ENCODE measurements at regions not wholly inside any gene's neighbourhood (a gene's known extent, or its start where the extent isn't known, plus 50 kb on each side); places are given as distances from the start of the nearest gene placed in this dataset.
"Not testable (repeated sequence)": the region's sequence is repeated elsewhere in the genome, so short reads cannot be mapped to it uniquely, and the experiment has no call there.

DNA sequence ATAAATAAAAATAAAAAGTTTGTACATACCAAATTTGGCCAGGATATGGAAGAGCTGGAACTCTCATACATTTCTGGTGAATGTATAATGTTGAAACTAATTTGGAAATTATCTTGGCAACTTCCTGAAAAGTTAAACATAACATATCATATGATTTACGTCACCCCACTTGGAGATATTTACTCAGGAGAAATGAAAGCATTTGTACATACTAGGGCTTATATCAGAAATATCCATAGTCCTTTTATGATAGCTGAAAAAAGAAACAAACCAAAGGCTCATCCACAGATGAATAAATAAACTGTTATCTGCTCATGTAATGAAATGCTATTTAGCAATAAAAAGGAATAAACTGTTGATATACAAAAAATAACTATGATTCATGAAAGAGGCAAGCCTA, 318.2 kb upstream of the NRXN1 start:
- DNase-seq, result no peak

DNA sequence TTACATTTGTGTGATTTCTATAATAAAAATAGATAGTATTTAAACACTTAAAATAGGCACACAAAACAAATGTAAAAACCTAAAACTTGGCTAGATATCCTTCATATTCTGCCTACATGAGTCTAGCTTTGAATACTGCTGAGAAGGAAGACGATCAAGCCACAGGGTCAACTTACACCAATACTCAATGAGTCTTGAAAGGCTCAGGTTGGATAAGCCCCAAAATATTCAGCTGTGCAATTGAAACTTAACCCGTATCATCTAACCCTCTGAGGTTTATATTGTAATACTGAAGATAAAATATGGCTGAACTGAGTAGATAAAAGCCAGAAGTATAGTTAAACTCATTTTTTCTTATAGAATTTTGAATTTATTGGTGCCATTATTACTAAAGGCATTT, 313.0 kb upstream of the NRXN1 start:
- no peak for DNase-seq

DNA sequence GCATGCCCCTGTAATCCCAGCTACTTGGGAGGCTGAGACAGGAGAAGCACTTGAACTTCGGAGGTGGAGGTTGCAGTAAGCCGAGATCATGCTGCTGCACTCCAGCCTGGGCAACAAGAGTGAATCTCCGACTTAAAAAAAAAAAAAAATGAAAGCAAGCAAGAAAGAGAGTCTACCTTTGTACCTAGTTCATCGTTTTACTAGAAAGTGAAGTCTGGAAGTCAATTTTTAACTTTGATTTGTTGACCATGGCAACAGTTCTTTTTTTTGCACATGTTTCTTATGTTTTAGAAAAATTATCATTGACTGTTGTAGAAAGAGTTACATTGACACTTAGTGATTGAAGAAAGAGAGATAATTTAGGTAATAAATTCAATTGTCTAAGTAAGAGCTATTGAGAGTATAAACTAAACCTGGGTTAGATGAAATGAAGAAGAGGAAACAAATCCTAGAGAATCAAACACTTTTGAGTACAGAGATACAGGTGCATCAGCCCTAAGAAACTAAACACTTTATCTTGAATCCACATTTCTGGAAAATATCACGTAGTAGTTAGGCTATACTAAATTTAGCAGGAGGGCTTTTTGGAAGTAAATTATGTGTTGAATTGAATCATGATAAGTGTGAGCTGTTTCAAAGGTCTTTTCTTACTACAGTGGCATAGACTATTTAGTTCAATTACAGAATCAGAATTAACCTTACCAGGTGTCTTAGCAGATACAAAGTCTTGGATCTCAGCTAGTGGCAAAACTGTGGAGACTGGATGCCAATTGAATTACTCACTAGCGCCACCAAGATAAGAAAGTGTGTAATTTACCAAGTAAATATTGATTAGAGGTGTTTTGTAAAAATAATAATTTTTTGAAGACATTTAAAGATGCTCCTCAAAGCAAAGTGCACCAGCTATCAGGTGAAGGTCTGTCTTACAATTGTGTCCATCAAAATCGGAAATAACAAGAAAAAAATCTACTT, 303.4 kb upstream of the NRXN1 start:
- no peak for DNase-seq

DNA sequence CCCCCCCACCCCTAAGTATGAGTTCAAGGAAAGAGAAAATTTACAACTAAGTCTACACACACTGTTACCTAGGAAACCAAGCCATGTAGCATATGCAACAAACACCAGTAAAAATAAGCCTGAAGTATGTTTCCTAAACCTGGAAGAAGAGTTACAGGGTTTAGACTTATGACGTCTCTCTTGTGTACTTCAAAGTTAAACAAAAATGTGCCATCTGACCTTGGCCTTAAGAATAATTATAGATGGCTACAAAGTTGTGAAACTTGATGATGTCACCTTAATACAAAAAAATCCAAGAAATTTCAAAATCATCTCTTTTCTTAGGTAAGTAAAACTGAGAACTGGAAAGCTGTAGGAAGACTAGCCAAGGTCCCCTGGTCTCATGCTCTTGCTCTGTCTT, 297.6 kb upstream of the NRXN1 start:
- DNase-seq, result no peak

DNA sequence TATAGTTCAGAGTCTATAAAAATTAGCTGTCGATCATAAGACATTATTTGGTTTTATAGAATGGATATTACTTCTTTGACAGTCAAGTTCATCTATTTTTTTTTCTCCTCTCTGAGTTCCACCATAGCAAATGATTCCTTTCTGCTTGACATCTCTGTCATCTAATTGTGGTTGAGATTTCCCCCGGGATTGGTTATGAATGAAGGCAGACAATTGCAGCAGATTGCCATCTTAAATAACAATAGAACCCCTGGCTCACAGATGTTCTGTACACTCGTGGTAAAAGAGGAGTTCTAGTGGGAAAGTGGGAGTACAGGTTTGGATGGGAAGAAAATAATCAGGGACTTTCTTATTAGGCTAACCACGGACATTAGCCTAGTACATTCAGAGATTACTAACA, 292.1 kb upstream of the NRXN1 start:
- no peak for DNase-seq

DNA sequence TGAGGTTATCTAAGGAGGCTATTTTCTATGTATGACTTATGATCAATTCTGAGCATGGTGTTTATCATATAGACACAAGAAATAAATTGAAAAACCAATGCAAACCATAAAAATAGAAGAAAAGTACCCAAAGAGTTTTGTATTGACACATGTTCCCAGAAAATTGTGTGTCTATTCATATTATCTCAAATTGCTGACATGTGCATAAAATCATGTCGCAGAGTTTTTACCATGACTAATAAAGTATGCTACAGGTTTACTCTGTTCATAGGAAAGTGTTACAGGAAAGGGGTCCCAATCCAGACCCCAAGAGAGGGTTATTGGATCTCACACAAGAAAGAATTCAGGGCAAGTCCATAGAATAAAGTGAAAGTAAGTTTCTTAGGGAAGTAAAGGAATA, 290.7 kb upstream of the NRXN1 start:
- DNase-seq, result no peak

DNA sequence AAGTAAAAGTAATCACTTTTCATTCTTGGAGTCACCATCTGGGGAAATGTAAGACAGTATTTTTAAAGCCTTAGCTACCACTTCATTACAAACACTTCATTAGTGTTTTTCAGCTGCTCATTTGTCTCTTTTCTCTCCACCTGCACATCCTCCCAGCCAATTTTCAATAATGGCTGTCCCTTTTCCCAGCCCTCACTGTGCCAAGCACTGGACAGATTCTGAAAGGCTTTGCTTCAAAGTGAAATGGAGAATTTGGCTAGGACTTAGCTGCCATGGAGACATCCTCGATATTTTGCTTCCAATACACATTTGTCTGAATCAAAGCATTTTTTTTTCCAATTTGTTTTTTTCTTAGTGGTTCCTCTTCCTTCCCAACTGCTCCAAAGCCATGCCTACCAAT, 272.4 kb upstream of the NRXN1 start:
- DNase-seq, result no peak

DNA sequence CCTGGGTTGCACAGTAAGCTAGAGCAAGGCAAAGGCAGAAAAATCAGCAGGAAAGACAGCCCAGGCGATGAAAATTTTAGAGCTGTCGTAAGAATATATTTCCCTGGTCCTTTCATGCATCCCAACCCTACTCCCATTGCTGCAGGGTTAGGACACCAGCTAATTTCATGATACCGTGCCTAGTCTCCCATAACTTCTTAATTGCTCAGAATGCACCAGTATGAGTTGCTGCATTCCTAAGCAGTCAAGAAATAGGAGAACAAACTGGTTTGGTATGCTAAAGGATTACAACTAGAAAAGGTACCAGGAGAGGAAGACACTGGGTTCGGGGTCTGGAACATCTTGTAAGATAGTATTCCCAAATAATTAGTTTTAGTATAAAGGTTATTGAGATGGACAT, 269.4 kb upstream of the NRXN1 start:
- no peak for DNase-seq

DNA sequence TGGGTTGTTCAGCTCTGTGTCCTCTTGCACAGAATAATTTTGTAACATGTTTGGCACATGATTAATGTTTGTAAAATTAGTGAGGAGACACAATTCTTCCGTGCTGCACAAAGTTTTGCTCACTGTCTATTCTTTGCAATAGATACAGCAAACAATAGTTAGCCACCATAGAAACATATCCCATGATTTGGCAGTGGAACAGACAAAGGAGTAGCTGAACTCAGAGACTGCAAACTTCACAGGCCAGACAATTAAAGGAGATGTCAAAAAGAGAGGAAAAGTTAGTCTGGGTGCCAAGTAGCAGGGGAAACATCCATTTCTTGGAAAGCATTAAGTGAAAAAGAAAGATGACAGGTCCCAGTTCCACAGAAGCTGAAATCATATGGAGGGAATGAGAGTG, 267.4 kb upstream of the NRXN1 start:
- no peak for DNase-seq

DNA sequence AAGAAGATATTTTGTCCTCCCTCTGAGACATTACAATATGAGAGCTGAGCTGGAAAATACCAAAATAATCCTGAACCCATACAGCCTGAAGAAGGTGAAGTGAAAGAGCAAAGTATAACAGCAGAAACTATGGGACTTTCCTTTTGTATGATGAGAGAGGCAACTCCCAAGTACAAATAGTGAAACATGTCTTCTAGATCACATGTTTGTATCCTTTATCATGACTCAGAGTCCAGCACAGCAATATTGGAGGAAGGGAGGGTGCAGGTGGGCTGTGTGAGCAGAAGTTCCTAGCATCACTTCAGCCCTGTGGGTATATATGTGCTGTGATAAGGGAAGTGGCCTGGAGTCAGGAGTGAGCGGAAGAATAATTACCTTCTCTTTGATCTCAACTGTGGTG, 265.6 kb upstream of the NRXN1 start:
- no peak for DNase-seq

DNA sequence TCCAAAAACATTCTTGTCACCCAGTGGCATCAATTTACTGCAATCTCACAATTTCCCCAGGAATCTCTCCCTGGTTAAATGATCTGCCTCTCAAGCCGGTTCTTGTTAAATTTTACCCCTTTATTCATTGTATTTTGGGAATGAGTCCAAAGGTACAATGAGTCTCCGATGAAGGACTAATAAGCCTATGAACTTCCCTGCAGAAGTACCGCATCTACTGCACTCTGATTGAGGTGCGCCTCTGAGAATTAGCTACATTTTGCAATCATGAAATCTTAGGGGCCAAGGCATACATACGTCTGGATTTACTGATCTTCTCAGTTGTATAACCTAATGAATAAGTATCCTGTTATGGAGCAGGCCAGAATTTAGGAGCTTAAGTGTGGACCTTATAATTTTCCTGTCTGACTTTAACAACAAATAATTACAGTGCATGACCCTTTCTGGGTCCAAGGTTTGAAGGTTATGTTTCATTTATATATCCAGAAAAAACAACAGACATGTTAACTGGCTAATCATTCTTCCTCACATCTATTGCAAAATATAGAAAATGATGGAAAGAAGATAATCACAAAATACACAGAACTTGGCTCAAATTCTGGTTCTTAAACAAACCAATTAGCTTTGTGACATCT, 261.8 kb upstream of the NRXN1 start:
- DNase-seq, result no peak

DNA sequence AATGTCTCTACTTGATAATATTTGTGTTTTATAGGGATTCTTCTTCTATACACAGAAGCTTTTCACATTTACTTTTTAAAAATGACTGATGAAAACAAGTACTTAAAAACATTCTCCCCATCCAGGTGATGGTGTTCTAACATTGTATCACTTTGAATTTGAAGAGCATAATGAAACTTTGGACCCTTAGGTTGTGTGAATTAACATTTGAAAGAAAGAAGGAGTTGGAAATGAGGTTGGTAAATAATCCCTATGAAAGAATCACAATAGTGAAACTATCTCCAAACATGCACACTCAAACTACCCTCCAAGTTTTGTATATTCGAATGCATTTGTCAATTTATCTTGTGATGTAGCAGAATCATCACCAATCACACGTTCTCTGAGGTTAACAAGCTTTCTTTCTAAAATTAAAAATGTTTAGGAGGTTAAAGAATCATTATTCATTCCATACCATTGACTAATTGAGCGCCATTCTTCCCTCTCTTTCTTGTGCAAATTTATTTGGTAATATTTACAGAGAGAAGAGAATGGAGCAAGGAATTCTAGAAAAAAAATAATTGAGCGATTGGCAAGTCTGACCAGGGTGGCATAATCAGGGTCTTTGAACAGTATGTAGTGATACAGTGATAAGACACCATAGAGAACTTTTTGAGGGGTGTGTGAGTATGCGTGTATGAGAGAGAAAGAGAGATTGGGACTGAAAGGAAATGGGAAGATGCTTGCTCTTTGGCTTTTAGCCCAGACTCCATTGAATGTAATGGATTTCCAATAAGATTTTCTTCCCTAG, 260.0 kb upstream of the NRXN1 start:
- DNase-seq, result no peak

DNA sequence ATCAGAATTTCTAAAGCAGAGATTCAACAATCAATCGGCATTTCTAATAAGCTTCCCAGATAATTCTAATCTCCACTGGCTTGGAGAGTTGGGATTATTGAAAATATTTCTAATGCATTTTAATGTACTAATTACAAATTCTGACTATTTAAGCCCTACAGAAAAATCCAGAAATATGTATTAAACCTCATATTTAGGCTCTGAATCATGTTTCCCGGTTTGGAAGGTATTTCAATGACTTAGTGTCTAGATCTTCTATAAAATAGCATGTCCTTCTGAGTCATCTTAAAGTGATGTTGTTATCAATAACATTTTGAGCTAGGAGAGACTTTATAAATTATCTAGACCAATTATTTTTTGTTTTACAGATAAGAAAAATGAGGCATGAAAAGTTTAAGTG, 258.8 kb upstream of the NRXN1 start:
- DNase-seq, result no peak

DNA sequence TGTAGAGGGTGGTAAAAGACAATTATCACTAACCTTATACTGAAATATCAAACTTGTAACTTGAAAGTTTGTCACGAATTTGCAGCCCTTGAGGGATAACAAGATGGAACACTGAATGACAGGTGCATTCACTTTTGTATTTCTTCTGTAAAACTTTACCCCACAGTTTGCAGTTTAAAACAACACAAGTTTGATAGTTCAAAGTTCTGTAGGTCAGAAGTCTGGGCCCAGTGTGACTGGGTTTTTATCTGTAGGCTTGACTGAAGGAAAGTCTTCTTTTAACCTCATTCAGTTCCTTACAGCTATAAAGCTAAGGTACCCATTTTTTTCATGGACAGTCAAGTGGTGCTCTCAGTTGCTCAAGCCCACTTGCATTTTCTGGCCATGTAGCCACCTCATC, 257.1 kb upstream of the NRXN1 start:
- DNase-seq, result no peak

DNA sequence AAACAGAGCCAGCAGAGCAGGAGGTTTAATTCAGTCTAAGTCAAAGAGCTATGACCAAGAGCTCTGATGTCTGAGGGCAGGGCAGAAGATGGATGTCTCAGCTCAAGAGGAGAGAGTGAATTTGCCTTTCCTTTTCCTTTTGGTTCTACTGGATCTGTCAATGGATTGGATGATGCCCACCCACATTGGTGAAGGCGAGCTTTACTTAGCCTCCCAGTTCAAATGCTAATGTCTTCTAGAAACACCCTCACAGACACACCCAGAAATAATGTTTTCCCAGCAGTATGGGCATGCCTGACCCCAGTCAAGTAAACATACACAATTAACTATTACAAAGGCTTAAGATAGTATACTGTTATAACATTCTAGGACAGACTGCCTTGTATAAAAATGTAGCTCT, 236.3 kb upstream of the NRXN1 start:
- DNase-seq, result no peak

DNA sequence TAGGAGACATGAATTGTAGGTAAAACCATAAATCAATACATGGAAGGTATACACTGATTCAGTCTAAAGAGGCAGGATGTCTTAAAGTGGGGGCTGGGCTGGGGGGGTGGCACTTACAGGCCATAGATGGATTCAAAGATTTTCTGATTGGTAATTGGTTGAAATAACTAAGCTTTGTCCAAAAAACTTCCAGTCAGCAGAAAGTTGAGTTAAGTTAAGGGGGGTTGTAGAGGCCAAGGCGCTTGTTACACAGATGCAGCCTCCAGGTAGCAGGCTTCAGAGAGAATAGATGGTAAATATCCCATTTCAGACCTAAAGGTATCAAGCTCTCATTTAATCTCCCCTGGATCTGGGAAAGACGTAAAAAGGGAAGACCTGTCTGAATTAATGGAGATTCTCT, 233.6 kb upstream of the NRXN1 start:
- DNase-seq, result no peak

DNA sequence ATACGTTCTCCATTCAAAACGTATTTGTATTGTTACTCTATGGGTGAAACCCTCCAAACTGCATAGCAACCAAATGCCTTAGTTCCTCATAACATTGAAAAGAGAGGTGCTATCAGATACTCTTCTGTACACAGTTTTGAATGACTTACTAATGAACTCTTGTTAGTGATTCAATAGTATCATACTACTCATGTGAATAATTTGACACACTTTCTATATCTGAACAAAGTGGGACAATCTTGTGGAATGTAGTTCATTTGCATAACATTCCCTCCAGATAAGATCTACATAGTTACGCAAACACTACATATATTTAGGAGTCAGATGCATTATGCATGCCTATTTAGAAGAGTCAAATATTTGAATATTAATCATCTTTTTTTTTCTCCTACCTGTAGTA, 232.0 kb upstream of the NRXN1 start:
- DNase-seq, result no peak

DNA sequence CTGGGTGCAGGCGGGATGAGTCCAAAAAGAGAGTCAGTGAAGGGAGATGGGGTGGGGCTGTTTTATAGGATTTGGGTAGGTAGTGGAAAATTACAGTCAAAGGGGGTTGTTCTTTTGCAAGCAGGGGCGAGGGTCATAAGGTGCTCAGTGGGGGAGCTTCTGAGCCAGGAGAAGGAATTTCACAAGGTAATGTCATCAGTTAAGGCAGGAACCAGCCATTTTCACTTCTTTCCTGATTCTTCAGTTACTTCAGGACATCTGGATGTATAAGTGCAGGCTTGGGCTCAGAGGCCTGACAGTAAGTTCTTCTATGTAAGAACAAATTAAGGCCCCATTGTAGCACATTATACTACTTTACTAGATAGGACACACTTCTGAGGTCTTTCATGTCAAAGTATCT, 231.2 kb upstream of the NRXN1 start:
- DNase-seq, result not testable (repeated sequence)

DNA sequence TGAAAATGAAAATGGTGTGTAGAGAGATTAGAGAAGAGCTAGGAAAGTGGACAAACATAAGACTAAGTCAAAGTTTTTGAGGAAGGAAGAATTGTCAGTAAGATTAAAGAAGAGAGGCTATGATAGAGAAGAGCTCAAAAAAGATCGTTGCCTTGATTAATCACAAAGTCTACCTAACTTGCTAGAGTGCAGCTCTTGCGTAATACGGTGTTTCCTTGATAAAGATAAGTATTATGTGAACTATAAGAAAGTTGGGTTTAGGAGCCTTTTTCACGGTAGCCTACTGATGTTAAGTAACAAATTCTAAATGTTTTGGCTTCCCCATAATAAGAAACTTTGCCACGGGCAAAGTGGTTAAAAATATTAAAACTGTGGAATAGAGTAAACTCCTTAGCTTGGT, 226.4 kb upstream of the NRXN1 start:
- no peak for DNase-seq

DNA sequence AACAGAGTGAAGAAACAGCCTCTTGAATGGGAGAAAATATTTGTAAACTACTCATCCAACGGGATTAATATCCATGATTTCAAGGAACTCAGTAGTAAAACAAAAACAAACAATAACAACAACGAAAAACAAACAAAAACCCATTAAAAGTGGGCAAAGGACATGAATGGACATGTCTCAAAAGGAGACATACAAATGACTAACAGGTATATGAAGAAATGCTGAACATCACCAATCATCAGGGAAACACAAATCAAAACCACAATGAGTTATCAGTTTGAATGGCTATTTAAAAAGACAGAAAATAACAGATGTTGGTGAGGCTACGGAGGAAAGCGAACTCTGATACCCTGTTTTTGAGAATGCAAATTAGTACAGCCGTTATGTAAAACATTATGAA, 224.8 kb upstream of the NRXN1 start:
- DNase-seq, result no peak

DNA sequence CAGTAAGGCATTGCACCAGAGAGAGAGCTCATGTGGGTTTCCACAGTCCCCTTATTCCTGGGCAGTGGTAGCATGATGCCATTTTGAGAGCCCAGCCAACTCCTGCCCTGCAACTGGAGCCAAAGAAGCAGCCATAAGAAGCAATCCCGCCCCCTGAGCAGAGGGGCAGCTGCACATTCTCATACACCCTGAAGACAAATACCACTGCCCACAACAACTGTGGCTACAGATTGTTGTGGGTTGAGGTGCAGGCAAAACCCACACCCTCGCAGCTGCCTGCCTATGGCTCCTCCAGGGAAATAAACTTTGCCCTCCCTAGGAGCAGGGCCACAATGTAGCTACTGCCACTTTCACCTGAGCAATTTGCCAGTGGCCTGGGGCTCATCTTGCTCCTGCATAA, 219.4 kb upstream of the NRXN1 start:
- no peak for DNase-seq

DNA sequence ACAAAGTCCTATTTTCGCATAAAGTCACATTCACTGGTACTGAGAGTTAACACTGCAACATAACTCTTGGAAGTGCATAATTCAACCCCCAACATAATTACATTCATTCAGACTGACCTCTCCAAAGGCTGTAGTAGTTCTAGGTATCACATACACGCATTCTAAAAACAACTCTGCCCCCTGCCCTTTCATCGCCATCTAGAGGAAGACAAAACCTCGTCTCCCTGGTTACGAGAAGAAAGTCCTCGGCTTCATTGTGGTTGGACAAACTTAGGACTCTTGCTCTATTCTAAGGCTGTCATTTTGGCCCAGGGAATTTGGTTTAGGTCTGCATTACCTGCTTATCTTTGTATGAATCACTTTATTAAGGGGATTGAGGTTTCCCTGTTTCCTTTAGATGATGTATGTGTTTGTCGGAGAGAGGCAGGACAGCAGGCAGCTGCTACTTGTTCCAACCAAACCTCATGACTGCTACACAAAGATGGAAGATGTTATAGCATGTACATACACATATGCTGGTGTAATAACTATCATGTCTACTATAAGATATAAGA, 215.4 kb upstream of the NRXN1 start:
- DNase-seq, result no peak

DNA sequence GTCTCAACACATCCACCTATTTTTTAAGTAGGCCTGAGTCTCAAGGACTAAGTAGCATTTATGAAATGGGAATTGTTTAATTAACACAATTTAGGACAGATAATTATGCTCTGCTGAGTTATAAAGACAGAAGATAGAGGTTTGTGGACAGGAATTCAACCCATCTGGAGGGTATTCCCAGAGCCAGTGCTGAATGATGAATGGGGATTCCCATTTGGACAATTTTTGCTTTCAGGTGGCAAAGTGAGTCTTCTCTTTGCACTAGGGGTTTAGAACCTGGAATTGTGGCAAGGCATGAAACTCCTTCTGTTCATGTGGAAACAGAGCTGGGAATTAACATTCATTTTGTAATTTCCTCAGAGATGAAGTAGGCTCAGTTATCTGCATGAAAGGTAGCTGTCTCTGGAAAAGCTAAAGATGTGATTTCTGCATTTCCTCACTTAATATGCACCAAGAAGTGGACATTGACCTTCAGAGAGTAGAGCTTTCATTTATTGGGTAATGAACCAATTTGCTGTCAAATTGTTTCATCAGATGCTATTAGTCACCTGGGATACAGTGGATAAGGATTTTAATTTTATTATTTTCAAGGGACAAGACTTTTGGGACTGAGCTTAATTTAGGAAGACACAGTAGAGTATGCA, 212.1 kb upstream of the NRXN1 start:
- DNase-seq, result no peak

All from NCI-H1694 treated with DMSO at 0.1 percent for 48 hours (cell line).